HK-2 (cell line): ENCODE measurements at regions not wholly inside any gene's neighbourhood (a gene's known extent, or its start where the extent isn't known, plus 50 kb on each side); places are given as distances from the start of the nearest gene placed in this dataset.

Experiments
- DNase-seq: peaks from one replicate; pipeline ENCODE4 v3.0.0-alpha.2; 2018; ENCODE audit not compliant: unreplicated experiment

- no peak for DNase-seq
These were observed 455.4 kb upstream of the ANO3 start for GRCh38 chr11:25876456-25876965.

DNA sequence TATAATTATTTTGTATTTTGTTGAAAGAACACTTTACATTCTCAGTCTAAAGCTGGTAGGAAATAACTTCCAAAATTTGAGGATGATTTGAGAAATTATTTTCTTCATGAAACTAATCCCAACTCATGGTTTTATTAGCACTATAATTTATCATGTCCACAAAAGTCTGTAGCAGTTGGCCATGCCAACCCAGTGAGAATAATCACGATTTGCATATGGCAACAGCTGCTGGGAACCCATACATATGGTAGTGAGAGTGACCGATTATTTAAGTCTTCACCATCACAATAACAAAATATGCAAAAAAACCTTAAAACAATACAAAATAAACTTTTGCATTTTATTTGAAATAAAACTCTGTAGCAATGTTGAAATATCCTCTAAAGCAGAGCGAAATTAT, 445.9 kb upstream of the ANO3 start:
- no peak for DNase-seq

DNA sequence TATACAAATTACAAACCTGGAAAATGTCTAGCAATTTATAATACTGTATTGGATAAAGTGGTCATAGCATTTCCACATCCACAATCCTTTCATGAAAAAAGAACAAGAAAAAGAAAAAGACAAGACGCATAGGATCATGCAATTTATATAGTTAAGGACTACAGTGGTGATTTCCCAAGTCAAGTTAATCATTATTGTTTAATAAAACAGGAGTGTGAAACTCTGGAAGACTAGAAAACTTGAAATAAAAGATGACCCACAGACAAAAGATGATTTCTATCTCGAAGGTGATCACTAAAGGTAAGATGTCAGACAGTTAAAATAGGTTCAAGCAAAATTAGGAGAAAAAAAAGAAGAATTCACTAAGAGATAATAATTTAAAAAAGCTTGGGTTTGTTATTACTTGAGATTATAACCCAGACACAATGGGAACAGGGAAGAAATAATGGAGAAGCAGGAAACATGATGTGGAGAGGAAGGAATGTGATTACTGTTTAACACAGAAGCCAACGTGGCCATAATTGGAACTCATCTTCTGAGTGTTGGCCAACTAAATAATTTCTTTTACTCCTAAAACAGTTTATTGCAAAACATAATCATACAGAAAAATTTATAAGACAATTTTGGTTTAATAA, 441.2 kb upstream of the ANO3 start:
- DNase-seq = no peak

GRCh38 chr11:25891960-25892359, 440.0 kb upstream of the ANO3 start:
- no peak for DNase-seq

DNA sequence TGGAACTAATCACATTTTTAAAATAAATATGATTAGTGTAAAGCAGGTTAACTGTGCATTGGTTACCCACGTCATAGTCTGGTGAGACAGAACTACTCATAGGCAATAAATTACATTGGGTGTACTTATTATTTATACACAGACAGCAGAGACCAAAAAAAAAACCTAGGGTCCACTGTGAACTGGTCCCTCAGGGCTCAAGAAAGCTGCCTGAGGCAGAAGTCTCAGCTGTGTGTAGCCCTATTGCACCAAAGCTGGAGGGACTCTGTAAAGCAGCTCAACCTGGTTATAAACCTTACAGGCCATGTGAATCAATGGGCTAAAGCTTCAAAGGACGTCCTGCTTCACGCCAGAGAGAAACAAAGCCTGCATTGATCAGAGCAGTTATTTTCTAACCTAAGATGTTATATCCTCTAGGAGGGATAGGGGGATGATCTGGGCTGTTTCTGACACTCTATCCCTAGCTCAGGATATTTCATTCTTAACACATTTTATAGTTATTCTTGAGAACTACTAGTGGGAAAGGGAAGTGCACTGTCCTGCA, 432.2 kb upstream of the ANO3 start:
- no peak for DNase-seq

DNA sequence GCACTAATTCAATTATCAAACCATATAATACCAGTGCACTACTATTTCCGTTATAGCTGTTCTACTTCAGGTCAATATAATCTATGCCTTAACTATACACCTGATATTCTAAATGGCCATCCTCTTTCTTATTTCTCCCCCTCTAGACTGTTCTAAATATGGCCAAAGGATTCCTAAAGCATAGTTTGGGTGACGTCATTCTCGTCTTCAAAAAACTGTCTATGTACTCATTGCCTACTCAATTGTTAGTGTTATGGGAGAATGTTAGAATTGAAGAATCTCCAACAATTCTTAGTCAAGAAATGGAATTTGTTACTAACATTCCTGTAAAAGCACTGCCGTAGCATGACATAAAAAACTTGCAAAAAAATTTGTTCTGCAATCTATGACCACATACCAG, 431.1 kb upstream of the ANO3 start:
- no peak for DNase-seq

- no peak for DNase-seq
These were observed 430.5 kb upstream of the ANO3 start for GRCh38 chr11:25901415-25901814.

DNA sequence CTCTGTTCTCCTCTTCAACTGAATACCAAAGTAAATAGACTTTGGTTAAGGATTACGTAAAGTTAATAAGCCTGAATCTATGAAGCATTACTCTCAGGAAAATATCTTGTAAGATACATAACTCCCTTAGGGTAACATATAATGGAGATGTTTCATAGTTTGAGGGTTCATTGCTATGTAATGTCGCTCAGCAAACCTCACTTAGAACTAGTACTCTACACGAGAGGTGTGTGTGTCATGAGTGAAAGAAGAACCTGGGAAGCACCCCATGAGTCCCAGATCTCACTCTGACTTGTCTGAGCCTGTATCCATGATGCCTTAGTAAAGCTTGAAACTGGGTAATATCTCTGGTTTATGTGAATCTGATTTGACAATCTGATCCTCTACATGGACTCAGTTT, 429.5 kb upstream of the ANO3 start:
- no peak for DNase-seq

GRCh38 chr11:25908726-25909125, 423.2 kb upstream of the ANO3 start:
- DNase-seq = no peak

- no peak for DNase-seq
These were observed 421.8 kb upstream of the ANO3 start for GRCh38 chr11:25910086-25910485.

DNA sequence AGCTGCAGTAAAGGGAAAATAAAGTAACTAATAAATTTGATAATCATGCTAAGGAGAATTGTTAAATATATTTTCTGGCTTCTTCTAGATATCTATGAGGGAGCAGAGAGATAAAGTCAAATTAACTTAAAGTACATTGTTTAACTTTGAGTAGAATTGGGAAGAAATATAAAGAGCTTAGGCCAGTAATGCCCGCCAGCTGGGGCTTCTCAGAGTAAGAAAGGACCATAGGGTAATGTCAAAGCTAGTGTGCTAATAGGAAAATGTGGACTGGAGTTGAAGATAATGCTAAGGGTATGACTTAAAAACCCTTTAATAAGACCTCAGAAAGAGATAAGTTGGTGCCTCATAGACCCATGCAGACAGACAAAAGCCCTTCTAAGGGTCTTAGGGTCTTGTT, 411.6 kb upstream of the ANO3 start:
- no peak for DNase-seq

GRCh38 chr11:25924586-25924985, 407.3 kb upstream of the ANO3 start:
- no peak for DNase-seq

DNA sequence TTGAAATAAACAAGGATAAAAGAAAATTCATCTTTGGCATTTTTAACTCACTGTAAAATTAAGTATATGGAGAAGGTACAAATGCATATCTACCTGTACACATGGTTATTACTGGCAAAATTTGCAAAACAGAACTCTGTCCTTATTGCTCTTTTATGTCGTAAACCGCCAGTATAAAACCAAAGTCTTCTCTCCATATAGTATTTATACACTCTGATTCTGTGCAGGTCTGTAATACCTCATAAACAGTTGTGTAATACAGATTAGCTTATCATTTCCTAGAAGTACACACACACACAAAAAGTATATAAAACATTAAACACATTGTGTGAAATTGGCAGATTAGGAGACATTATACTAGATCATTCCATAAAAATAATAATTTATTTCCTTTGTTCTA, 406.6 kb upstream of the ANO3 start:
- no peak for DNase-seq

- DNase-seq = no peak
These were observed 404.4 kb upstream of the ANO3 start for GRCh38 chr11:25927411-25927953.

DNA sequence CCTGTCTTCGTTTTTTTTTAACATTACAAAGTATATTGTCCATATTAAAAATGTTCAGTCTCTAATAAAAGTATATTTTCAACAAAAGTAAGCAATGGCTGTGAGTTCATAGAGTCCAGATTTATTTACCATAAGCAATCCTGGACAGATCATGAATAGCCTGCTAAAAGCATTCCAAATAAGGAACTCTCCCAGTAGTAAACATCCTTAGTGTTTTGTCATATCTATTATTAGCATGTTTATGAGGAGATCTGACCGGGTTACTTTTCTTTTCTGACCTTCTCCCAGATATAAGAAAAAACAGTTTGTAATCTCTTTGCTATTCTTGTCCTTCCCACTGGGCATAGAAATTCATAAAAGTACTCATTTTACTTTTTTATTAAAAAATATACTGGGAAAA, 403.9 kb upstream of the ANO3 start:
- no peak for DNase-seq

GRCh38 chr11:25938952-25939351, 393.0 kb upstream of the ANO3 start:
- DNase-seq = no peak

GRCh38 chr11:25939691-25940090, 392.2 kb upstream of the ANO3 start:
- no peak for DNase-seq

- no peak for DNase-seq
These were observed 390.6 kb upstream of the ANO3 start for GRCh38 chr11:25941353-25941752.

DNA sequence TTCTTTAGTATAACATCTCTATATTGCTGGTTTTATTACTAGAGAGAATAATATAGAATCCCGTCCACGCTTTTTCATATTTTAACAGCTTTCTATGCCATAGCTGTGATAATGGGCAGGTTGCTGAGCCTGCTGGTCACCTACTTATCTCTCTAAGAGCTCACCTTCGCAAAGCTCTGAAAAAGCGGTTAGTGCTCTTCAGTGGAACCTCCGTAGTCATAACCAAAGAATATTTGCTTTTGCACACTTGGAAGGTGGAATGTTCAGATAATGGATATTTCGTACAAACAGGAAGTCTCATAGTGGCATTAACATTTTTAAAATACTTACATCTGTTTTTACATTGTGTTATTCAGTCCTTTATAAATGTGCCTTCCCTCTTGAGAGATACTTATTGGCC, 388.9 kb upstream of the ANO3 start:
- no peak for DNase-seq

DNA sequence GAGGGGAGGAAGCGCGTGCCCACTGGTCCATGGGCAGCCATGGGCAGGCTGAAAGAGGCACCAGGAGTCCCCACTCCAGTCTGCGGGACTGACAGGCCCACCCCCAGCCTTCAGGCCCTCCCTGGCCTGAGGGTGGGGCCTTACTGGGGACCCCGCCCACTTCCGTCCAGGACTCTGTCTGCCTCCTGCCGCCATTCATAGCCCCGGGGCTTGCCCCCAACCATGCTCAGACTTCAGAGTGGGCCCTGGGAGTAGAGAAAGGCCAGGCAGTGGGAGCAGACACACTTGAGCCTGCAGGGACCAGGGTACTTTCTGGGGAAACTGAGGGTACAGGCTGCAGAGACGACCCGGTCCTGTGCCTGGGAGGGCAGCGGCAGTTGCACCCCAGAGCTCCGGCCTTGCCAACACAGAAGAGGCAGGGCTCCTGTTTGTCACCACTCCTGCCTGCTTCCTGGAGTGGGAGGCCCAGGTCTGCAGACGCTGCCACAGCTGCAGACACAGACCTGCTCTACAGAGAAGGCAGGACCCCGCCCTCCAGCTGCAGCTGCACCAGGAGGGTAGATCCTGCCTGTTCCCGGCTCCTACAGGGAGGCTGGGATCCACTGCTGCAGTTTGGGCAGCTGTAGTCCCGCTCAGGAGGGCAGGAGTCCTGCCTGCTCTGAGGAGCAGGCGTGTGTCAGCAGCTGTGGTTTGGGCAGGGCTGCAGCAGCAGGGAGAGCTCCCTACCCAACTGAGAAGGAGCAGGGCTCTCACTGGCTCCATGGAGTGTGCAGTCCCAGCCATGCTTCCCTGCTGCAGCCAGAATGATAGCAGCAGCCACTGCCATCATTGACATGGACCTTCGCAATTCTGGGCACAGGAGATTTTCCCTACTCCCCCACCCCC, 387.9 kb upstream of the ANO3 start:
- no peak for DNase-seq

DNA sequence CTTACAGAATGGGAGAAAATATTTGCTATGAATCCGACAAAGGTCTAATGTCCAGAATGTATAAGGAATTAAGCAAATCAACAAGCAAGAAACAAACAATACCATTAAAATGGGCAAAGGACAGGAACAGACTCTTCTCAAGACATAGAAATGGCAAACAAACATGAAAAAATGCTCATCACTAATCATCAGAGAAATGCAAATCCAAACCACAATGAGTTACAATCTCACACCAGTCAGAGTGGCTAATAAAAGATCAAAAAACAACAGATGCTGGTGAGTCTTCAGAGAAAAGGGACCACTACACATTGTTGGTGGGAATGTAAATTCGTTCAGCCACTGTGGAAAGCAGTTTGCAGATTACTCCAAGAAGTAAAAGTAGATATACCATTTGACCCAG, 382.0 kb upstream of the ANO3 start:
- DNase-seq = no peak

- DNase-seq = no peak
These were observed 378.9 kb upstream of the ANO3 start for GRCh38 chr11:25953006-25953405.

DNA sequence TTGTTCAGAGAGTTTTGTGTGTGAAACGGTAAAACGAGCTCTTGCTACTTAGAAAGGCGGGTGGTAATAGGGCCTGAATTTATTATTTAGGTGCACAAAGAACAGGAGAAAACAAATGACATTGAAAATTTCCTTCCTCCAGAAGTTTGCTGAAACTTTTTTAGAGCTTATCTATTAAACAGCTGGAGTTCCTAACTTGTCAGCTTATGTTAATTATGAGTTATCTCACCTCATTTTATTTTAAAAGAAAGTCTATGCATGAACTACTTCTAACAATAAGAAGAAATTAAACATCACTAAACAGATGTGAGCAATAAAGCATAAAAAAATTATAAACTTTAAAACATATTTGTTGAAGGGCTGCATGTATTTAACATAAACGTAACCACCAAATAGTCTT, 373.9 kb upstream of the ANO3 start:
- DNase-seq = no peak
